ENCODE measurements at regions not wholly inside any gene's neighbourhood (a gene's known extent, or its start where the extent isn't known, plus 50 kb on each side); places are given as distances from the start of the nearest gene placed in this dataset.

DNA sequence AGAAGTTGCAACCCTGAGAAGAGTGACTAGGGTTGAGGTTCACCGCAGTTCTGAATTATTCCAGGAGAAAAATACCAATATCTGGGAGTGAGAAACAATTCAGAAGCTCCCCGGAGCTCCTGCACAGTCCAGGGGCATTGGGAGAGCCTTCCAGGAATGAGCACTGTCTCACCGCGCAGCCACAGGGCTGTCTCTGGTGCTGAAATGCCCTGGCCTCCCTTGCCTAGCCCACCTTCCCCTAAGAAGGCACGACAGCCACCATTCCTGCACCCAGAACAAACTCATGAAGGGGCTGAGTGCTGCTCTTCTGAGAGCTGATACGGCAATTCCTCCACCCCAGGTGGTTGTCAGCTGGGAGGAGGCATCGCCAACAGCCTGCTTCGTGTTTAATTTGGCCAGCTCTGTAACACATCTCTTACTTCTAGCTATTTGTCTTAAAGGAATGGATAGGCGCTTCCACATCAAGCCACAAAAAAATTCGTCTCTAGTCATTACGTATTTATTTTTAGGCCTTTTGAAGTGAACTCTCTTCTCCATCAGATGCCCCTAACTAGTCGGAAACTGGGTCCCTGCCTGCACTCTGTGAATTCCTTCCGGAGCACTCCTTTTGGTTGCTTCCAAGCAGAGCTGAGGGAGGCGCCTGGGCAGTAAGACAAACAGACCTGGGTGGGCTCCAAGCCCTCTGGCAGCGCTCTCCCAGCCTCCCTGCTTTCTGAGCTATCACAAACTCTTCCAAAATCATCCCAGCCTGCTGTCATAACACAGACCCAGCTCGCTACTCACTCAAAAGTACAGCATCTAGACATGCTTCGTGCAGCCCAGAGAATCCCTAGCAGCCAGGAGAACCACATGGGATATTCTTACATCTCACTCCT is 120.5 kb upstream of the CCDC68 start:
- no peak overlapping the region for H3K4me3 ChIP-seq (ENCODE audit: low read depth, low read length)
- no peak for DNase-seq (ENCODE audit: low read depth)

DNA sequence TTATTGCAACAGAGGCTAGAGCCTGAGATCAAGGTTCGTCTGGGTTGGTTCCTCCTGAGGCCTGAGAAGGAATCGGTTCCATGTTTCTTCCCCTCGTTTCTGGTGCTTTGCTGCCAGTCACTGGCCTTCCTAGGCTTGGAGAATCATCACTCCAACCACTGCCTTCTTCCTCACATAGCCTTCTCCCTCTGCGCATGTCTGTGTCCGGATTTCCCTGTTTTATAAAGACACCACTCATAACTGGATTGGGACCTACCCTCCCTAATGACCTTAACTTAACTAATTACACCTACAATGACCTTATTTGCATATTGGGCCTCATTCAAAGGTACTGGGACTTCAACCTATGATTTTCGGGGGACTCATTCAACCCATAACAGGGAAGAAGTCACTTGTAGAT is 119.8 kb upstream of the CCDC68 start:
- DNase-seq (ENCODE audit: low read depth), result no peak
- TF ChIP-seq, protein P1, sequence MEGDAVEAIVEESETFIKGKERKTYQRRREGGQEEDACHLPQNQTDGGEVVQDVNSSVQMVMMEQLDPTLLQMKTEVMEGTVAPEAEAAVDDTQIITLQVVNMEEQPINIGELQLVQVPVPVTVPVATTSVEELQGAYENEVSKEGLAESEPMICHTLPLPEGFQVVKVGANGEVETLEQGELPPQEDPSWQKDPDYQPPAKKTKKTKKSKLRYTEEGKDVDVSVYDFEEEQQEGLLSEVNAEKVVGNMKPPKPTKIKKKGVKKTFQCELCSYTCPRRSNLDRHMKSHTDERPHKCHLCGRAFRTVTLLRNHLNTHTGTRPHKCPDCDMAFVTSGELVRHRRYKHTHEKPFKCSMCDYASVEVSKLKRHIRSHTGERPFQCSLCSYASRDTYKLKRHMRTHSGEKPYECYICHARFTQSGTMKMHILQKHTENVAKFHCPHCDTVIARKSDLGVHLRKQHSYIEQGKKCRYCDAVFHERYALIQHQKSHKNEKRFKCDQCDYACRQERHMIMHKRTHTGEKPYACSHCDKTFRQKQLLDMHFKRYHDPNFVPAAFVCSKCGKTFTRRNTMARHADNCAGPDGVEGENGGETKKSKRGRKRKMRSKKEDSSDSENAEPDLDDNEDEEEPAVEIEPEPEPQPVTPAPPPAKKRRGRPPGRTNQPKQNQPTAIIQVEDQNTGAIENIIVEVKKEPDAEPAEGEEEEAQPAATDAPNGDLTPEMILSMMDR (IDR thresholded peaks at IDR 0.05; ENCODE audit: control insufficient read depth, extremely low read depth, insufficient read depth), result no peak

More for the DNA sequence above, 120.5 kb upstream of the CCDC68 start:
- TF ChIP-seq, protein P1 (IDR thresholded peaks at IDR 0.05; ENCODE audit: control insufficient read depth, extremely low read depth, insufficient read depth), result no peak

DNA sequence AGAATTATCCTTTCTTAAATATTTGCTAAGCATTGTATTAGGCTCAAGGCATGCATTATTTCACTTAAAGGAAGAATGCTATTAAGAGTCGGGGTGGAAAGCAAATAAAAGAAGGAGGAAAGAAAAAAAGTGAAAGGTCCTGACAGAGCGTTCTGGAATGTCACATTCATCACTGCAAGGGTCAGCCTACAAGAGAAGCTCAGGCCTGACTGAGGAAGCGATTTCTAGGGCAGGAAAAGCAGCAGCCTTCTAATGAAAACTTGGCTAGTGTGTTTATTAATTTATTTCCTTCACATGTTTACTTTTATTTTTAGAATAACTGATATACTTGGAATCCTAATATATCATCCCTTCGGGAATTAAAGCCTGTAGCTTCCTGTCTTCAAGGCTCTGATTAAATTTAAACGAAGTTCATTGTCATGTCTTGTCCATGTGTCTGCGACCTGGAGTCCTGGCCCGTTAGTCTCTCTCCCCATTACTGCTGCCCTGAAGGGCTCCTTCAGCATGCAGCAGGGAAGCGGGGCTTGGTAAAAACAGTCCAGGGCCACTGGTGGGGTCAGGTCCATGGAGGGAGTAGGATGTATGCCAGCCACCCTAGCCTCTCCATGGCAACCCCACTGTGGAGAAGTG is 119.2 kb upstream of the CCDC68 start:
- H3K4me3 ChIP-seq (ENCODE audit: low read depth, low read length), result no peak overlapping the region
- DNase-seq (ENCODE audit: low read depth), result no peak
- TF ChIP-seq, protein P1 (IDR thresholded peaks at IDR 0.05; ENCODE audit: control insufficient read depth, extremely low read depth, insufficient read depth), result no peak

More for the DNA sequence above, 119.8 kb upstream of the CCDC68 start:
- H3K4me3 ChIP-seq (ENCODE audit: low read depth, low read length), result no peak overlapping the region

DNA sequence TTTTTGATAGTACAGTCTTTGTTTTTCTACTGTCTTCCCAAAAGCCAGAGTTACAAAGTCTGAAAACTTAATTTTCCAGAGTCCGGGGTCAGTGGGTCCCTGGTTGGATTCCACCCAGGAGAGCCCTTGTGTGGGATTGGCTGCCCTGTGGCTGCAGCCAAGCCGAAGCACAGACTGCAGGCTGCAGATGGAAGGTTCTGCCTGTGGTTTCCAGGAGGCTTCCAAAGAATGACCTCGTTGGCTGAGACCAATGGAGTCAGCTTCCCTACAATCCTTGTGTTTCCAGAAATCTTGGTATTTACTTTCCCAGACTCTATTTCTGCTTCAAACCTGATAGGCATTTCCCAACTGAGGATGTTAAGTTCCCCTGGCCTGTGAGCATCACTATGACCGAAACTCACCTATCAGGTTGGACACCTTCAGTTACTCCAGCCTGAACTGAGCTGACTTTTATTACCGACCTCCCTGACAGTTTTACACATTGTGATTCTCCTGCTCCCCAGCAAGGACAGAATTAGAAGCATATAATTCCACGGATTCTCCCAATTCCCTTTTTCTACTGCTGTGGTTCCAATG is 117.5 kb upstream of the CCDC68 start:
- TF ChIP-seq, protein P1 (IDR thresholded peaks at IDR 0.05; ENCODE audit: control insufficient read depth, extremely low read depth, insufficient read depth), result no peak
- no peak overlapping the region for H3K4me3 ChIP-seq (ENCODE audit: low read depth, low read length)
- no peak for DNase-seq (ENCODE audit: low read depth)

DNA sequence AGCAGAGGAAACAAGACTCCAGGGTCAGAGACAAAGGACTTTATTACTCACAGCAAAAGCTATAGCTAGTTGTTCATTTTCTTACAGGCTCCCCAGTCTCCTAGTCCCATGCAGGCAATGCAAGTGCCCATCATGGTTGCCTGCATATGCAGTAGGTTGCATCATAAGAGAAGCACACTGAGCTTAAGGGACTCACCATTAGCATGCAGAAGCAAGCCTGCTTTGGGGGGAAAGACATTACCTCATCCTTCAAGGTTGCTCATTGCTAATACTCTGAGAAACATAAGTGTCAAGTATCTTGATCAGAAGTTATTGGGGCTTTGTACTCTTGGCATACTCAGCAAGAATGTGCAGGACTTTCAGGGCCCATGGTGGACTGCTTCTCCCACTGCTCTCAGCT is 114.6 kb upstream of the CCDC68 start:
- TF ChIP-seq, protein P1 (IDR thresholded peaks at IDR 0.05; ENCODE audit: control insufficient read depth, extremely low read depth, insufficient read depth), result no peak
- DNase-seq (ENCODE audit: low read depth), result no peak
- H3K4me3 ChIP-seq (ENCODE audit: low read depth, low read length), result no peak overlapping the region

DNA sequence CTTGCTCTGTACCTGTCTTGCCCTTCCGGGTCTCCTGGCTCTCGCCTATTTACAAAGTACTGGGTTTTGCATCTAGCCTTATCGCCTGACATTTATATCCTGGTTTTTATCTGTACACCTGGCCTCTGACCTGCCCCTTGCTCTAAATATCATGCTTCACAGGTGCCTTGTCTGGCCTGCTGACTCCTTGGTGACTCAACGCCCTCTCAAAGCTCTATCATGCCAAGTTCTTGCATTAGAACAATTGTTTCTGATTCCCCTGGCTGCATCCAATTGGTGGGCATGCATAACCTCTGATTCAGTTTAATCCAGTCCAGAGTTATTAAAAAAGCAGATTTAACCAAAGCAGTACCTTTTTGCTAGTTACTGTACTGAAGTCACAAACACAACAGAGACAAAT is 113.9 kb upstream of the CCDC68 start:
- no peak for DNase-seq (ENCODE audit: low read depth)
- TF ChIP-seq, protein P1 (IDR thresholded peaks at IDR 0.05; ENCODE audit: control insufficient read depth, extremely low read depth, insufficient read depth), result no peak
- no peak overlapping the region for H3K4me3 ChIP-seq (ENCODE audit: low read depth, low read length)
